HEK293T (cell line): ENCODE measurements at regions not wholly inside any gene's neighbourhood (a gene's known extent, or its start where the extent isn't known, plus 50 kb on each side); places are given as distances from the start of the nearest gene placed in this dataset.
"Not testable (repeated sequence)": the region's sequence is repeated elsewhere in the genome, so short reads cannot be mapped to it uniquely, and the experiment has no call there.

Experiments used
- CTBP1 ChIP-seq: fragments of 450-650 bp; IDR thresholded peaks from 2 replicates; pipeline ENCODE4 v1.6.1; 2016; ENCODE audit warnings: borderline replicate concordance
- ELF4 ChIP-seq: fragments of 450-650 bp; IDR thresholded peaks from 2 replicates; pipeline ENCODE4 v1.6.1; 2017; ENCODE audit warnings: antibody characterized with exemption
- L3MBTL2 ChIP-seq: fragments of 450-650 bp; conservative IDR thresholded peaks from 2 replicates; pipeline ENCODE4 v1.6.1; 2016; ENCODE audit warnings: mild to moderate bottlenecking
- SP1 ChIP-seq: fragments of 450-650 bp; IDR thresholded peaks from 2 replicates; pipeline ENCODE4 v1.6.1; 2017
- TARDBP ChIP-seq: fragments of 450-650 bp; IDR thresholded peaks from 2 replicates; pipeline ENCODE4 v1.6.1; 2016

GRCh38 chr3:181925841-181926240, 214.1 kb downstream of the SOX2 start:
- not testable (repeated sequence) for TF ChIP-seq ELF4, CTBP1, SP1, TARDBP, L3MBTL2
